ENCODE measurements at regions not wholly inside any gene's neighbourhood (a gene's known extent, or its start where the extent isn't known, plus 50 kb on each side); places are given as distances from the start of the nearest gene placed in this dataset.

DNA sequence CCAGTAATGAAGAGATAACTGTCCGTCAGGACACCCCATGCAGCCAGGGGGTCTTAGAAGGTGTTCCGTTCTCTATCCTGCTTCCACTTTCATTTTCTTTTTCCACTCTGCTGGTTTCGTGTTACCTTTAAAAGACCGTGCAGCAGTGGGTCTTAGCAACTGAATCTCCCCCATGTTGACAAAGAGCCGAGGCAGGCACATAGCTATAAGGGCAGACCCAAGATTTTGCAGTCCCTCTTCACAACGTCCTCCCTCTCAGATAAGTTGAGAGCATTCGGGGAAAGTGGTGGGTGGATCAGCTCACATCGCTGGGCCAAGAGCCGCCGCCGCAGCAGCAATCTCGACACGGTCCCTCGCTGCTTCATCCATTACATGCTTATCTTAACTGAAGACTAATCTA is 355.5 kb downstream of the LMO4 start:
- TF ChIP-seq CTCF (IDR thresholded peaks at IDR 0.05), result no peak
- TF ChIP-seq POLR2AphosphoS5 (IDR thresholded peaks at IDR 0.05; ENCODE audit: insufficient read depth in 1 of 2, low read depth in 1 of 2), result no peak
